Testis (tissue), 2 donors: ENCODE measurements at regions not wholly inside any gene's neighbourhood (a gene's known extent, or its start where the extent isn't known, plus 50 kb on each side); places are given as distances from the start of the nearest gene placed in this dataset.

ENCODE experiments used
- POLR2A ChIP-seq: fragments of 450-650 bp; IDR thresholded peaks from one replicate; pipeline ENCODE4 v1.6.1; 2017; ENCODE audit warnings: antibody characterized with exemption, mild to moderate bottlenecking, moderate library complexity
- TF ChIP-seq, protein P1 (sequence below), 3 experiments: fragments of 450-650 bp in 2 of 3; fragments of 200-600 bp in 1 of 3; sonication (generic) in 1 of 3; IDR thresholded peaks; one replicate each; pipeline ENCODE4 v1.5.1; 2016 to 2019; ENCODE audit warnings: antibody characterized with exemption in 3 of 3, mild to moderate bottlenecking in 2 of 3, moderate library complexity in 1 of 3

DNA sequence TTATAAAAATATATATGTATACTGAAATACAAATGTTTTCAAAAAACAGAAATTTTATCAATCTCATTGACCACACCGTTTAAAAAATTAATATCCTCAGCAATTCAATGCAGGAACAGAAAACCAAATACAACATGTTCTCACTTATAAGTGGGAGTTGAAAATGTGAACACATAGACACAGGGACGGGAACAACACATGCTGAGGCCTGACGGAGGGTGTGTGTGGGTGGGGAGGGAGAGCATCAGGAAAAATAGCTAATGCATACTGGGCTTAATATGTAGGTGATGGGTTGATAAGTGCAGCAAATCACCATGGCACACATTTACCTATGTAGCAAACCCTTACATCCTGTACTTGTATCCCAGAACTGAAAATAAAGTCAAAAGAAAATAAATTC lies 409.5 kb downstream of the MLLT3 start:
- TF ChIP-seq, protein P1, sequence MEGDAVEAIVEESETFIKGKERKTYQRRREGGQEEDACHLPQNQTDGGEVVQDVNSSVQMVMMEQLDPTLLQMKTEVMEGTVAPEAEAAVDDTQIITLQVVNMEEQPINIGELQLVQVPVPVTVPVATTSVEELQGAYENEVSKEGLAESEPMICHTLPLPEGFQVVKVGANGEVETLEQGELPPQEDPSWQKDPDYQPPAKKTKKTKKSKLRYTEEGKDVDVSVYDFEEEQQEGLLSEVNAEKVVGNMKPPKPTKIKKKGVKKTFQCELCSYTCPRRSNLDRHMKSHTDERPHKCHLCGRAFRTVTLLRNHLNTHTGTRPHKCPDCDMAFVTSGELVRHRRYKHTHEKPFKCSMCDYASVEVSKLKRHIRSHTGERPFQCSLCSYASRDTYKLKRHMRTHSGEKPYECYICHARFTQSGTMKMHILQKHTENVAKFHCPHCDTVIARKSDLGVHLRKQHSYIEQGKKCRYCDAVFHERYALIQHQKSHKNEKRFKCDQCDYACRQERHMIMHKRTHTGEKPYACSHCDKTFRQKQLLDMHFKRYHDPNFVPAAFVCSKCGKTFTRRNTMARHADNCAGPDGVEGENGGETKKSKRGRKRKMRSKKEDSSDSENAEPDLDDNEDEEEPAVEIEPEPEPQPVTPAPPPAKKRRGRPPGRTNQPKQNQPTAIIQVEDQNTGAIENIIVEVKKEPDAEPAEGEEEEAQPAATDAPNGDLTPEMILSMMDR (IDR thresholded peaks at IDR 0.05) = no peak
- no peak for TF ChIP-seq POLR2A
